TTC549 (cell line): ENCODE measurements at regions not wholly inside any gene's neighbourhood (a gene's known extent, or its start where the extent isn't known, plus 50 kb on each side); places are given as distances from the start of the nearest gene placed in this dataset.
"Not testable (repeated sequence)": the region's sequence is repeated elsewhere in the genome, so short reads cannot be mapped to it uniquely, and the experiment has no call there.

Experiments
- FAIRE-seq: peaks from 2 replicates; lab custom pipeline; 2012; peaks lifted over from hg19 to GRCh38; lab: Jason Lieb, UNC

DNA sequence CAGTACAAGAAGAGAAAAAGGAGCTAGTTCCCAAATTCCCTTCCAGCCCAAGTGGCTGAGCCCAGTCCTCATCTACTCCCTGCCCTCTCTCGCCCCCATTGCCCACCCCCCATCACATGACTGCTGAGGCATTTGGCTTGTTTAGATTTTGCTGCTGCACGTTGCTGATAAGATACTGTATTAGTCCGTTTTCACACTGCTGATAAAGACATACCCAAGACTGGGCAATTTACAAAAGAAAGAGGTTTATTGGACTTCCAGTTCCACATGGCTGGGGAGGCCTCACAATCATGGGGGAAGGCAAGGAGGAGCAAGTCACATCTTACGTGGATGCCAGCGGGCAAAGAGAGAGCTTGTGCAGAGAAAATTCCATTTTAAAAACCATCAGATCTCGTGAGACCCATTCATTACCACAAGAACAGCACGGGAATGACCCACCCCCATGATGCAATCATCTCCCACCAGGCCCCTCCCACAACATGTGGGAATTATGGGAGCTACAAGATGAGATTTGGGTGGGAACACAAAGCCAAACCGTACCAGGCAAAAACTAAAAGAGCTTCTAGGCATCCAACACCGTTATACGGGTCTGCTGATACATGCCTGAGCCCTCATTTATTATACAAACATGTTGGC, 243.4 kb downstream of the NUAK1 start:
- not testable (repeated sequence) for FAIRE-seq

DNA sequence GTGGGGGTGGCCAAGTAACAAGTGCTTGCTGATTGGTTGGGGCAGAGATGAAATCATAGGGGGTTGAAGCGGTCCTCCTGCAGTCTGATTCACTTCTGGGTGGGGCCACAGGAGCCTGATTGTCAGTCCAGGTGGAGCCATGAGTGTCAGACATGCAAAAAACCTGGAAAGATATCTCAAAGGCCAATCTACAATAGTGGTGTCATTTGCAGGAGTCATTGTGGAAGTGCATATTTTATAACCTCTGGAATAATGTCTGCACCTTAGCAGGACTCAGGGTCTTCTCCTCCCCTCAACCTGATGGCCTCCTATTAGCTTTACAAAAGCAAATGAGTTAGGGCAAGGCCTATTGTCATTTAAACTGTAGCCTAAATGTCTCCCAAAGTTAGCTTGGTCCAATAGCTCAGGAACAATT, 241.4 kb downstream of the NUAK1 start:
- no peak for FAIRE-seq

GRCh38 chr12:105898271-105898670, 240.5 kb downstream of the NUAK1 start:
- FAIRE-seq: not testable (repeated sequence)

DNA sequence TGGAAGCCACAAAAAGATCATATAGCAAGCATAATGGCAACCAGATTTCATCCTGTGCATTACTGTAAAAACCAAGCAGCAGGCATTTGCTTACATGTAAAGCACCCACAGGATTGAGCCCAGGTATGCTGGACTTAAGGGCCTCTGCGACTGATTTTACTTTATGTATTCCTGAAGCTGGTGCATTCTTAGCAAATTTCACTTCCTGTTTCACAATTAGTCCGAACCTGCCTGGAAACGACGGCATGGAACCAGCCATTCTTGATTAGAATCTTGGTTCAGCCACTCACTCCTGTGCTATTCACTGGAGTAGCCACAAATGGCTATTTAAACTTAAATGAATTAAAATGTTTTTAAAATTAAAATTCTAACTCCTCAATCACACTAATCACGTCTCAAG, 239.2 kb downstream of the NUAK1 start:
- no peak for FAIRE-seq

DNA sequence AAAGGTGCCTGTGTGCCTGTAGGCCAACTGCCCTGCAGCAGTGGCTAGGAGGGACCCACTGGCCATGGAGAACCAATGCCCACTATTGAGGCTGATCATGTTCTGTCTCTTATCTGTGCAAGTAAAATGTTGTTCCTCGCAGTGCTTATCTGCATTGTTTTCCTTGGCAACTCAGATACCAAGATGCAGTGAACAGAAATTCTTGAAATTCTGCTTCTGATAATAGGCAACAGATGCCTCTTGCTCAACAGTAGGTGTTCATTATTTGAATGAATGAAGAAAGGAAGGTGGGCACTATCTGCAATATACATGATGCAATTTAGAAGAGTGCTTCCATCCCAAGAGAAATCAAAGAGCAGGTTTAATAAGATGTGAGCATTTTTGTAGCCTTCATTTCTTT, 232.2 kb downstream of the NUAK1 start:
- no peak for FAIRE-seq

- no peak for FAIRE-seq
Observed at GRCh38 chr12:105907982-105908381, 230.8 kb downstream of the NUAK1 start.

DNA sequence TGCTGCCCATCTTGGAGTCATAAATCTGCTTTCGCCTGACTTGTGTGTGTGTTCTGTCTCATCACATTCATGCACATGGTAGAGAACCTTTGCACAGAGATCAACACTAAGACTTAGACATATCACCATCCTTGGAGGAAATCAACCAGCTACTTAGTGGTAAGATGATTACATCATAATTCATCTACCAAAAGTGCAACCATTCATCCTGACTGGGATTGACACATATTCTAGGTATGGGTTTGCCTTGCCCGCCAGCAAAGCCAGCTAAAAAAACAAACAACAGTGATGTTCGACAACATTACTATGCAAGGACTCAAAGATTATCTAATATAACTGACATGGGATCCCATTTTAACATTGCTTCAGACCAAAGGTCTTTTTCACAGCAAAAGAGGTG, 228.7 kb downstream of the NUAK1 start:
- FAIRE-seq: no peak

GRCh38 chr12:105911966-105912365, 226.8 kb downstream of the NUAK1 start:
- no peak for FAIRE-seq

DNA sequence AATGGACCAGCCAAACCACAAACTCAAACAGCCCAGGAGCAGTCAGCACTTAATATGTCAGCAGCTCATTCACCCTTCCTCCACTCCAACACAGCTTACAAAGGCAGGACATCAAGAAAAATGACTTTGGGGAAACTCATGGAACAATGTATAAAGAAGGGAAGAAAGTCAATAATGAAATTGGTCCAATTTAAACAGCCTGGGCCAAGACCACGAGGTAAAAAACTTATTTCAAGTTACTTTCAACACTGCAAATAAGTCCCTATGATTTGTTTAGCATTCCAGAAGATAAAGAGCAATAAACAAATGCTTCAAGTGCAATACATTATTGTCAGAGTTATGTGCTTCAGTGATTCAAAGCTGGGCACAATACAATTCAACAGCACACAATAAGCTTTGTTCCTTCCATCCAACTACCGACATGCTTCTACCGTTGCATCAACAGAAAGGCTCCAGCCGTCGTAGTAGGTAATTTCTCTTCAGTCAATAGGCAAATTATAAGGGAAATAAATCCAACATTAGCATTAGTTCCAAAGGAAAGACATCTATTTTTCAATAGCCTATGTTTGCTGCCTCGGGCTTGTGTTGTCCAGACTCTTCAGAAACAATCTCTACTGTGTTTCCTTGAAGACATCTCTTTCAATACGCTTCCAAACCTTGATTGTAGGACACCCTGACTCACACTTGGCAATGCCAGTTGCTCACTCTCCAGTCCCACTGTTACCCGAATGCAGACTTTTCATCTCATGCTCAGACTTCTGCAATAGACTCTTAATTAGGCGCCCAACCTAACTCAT, 225.7 kb downstream of the NUAK1 start:
- FAIRE-seq: no peak

DNA sequence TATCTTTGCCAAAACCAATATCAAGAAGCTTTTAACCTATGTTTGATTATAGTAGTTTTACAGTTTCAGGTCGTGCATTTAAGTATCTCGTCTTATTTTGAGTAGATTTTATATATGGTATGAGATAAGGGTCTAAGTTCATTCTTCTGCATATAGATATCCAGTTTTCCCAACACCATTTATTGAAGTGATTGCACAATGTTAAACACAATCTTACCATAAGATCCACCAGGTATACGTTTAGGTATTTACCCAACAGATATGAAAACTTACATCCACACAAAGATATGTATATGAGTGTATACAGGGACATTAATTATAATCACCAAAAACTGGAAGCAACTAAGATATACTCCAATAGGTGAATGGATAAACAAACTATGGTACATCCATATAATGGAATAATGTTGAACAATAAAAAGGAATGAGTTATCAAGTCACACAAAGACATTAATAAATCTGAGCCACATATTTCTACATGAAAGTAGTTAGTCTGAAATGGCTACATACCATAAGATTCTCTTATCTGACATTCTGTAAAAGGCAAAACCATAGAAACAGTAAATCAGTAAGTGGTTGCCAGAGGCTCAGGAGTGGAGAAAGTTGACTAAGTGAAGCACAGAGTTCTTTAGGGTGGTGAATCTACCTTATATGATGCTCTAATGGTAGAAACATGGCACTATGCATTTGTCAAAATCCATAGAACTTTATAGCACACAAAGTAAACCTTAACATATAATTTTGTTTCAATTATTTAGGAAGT, 222.6 kb downstream of the NUAK1 start:
- no peak for FAIRE-seq

DNA sequence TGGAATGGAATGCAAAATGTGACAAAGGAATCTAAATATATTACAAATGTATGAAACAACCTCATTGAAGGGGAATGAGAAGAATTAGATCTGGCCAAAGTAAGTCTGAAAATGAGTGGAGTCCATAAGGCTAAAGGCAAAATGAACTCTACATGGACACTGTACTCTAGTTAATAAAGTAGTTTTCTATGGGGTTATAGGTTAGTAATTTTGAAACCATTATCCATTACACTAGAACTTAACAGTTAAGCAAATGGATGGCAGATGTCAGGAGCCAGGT, 222.1 kb downstream of the NUAK1 start:
- no peak for FAIRE-seq

- FAIRE-seq: no peak
Observed at GRCh38 chr12:105920161-105920684, 218.5 kb downstream of the NUAK1 start.

- FAIRE-seq: no peak
Observed at GRCh38 chr12:105921055-105921454, 217.7 kb downstream of the NUAK1 start.

DNA sequence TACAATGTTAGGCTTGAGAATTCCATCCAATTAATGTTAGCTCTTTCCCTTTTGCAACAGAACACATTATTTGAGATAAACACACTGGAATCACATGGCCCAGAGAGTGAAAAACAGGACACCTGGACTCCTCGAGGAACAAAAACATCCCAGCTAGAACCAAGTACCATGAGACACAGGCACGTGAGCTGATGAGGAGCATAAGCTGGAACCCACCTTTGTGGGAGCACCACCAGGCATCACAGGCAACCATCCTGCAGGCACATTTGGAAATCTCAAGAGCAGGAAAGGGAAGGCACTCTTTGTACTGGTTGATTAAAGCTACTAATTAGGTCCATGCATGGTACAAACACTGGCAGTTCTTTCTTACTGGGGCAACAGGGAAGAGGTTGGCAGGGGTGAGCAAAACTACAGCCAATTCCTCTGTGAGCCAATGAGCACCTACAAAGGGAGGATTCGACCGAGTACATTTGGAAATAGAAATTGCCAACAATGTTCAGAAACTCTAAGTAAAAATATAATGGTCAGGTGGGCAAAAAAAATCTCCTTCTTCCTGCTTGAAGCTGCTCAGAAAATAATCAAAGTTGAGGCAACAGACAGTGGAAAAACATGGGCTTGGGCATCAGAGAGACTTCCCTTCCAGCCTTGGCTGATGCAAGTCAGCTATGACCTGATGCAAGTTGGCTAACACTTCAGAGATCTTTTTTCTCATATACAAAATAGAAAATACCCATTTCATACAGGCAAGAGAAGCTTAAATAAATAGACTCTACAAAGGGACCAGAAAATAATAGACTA, 216.7 kb downstream of the NUAK1 start:
- FAIRE-seq: no peak

GRCh38 chr12:105922670-105923102, 216.1 kb downstream of the NUAK1 start:
- no peak for FAIRE-seq

DNA sequence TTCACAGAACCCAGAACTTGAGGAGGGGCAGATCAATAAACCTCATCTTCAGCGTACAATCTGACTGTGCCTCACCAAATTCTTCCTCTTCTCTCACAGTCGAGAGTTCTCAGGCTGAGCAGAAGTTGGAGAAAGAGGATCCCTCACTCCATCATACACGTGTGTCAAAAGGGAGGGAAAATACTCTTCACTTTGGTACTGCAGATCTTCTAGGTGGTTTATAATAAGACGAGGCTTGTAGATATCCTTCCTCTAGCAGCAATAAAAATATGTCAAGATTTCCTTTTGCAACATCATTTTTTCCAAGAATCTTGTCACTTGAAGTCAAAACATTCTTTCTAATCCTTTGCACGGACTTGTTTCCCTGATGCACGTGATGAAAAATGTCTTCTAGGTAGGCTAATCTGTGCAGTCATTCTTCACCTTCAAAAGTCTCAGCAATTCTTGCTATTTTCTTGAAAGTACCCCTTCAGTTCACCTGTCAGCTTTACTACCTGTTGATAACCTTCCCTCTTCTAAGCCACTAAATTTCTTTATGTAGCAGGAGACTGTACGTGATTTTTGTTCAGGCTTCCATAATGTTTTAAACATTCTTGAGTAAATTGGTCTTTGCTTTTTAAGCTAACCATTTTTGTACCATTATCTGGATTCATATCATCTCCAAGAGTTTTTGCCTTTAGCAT, 214.1 kb downstream of the NUAK1 start:
- FAIRE-seq: no peak

- FAIRE-seq: no peak
Observed at GRCh38 chr12:105927564-105927963, 211.2 kb downstream of the NUAK1 start.

DNA sequence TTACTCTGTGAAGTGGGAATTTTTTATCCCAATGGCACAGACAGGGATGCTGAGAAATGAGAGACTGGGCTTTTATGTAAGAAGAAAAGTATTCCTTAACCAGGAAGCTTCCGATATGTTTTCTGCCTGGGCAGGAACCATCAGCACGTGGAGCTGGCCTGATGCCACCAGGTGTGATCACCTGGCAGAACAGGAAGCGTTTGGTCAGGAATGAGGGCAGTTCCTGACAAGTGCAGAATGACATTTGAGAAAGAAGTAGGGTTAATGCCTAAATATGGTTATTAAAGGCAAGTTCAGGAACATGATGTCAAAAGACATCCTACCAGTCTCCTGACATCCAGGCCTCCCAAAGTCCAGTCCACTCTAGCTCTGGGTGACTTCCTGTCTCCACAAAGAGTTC, 210.3 kb downstream of the NUAK1 start:
- FAIRE-seq: no peak

DNA sequence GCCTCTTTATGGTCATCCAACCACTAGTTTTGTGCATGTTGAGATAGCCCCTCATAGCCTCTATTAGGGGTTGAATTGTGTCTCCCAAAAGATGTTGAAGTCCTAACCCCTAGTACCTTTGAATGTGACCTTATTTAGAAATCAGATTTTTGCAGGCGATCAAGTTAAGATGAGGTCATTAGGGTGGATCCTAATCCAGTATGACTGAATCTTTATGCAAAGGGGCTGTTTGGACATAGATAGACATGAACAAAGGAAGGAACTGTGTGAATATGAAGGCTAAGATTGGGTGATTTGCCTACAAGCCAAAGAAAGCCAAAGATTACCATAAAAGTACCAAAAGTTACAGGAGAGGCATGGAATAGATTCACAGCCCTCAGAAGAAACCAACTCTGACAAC, 209.6 kb downstream of the NUAK1 start:
- FAIRE-seq: no peak

- no peak for FAIRE-seq
Observed at GRCh38 chr12:105930557-105931503, 207.9 kb downstream of the NUAK1 start.
